Astrocyte (in vitro differentiated cells and primary cell): ENCODE measurements at regions not wholly inside any gene's neighbourhood (a gene's known extent, or its start where the extent isn't known, plus 50 kb on each side); places are given as distances from the start of the nearest gene placed in this dataset.

ENCODE experiments used
- EZH2 ChIP-seq: IDR thresholded peaks from 2 replicates; pipeline ENCODE4 v1.6.1; 2012; ENCODE audit warnings: mild to moderate bottlenecking, low read length, inconsistent platforms; ENCODE audit not compliant: insufficient read depth
- TF ChIP-seq, protein P1 (sequence below): IDR thresholded peaks from 2 replicates; pipeline ENCODE4 v1.5.1; 2011; ENCODE audit warnings: low read depth, mild to moderate bottlenecking, inconsistent platforms, low read length, moderate library complexity; ENCODE audit not compliant: insufficient read depth

DNA sequence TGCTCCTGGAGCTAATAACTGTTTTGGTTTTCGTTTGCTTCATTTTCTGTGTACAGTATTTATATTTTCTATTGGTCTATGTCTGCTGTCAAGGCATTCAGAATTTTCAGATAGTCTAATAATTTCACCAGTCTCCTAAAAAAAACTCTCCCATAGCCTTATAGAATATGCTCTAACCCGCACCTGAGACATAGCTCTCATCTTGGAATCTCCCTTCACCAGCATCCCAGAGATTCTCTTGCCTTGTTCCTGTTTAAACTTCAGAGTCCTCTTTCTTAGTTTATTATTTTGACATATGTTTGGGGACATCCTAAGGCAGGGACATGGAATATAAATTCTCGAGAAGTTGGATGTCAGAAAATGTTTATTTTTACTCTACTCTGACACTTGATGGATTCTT is 58.3 kb upstream of the MED4 start:
- TF ChIP-seq, protein P1, sequence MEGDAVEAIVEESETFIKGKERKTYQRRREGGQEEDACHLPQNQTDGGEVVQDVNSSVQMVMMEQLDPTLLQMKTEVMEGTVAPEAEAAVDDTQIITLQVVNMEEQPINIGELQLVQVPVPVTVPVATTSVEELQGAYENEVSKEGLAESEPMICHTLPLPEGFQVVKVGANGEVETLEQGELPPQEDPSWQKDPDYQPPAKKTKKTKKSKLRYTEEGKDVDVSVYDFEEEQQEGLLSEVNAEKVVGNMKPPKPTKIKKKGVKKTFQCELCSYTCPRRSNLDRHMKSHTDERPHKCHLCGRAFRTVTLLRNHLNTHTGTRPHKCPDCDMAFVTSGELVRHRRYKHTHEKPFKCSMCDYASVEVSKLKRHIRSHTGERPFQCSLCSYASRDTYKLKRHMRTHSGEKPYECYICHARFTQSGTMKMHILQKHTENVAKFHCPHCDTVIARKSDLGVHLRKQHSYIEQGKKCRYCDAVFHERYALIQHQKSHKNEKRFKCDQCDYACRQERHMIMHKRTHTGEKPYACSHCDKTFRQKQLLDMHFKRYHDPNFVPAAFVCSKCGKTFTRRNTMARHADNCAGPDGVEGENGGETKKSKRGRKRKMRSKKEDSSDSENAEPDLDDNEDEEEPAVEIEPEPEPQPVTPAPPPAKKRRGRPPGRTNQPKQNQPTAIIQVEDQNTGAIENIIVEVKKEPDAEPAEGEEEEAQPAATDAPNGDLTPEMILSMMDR: no peak
- no peak for TF ChIP-seq EZH2
